H9 (cell line): ENCODE measurements at regions not wholly inside any gene's neighbourhood (a gene's known extent, or its start where the extent isn't known, plus 50 kb on each side); places are given as distances from the start of the nearest gene placed in this dataset.

Source experiments
- DNase-seq: peaks from one replicate; pipeline ENCODE4 v3.0.0-alpha.2; 2017
- H2AFZ ChIP-seq: one replicate; pipeline ENCODE4 v1.6.1; 2013; ENCODE audit warnings: mild to moderate bottlenecking, low read length, control low read depth, moderate library complexity
- H2AK5ac ChIP-seq: 2 replicates; pipeline ENCODE4 v1.6.1; 2013; ENCODE audit warnings: low read length, control low read depth, mixed read lengths; ENCODE audit not compliant: insufficient read length
- H2BK120ac ChIP-seq: one replicate; pipeline ENCODE4 v1.6.1; 2013; ENCODE audit warnings: low read depth, mild to moderate bottlenecking, low read length, control low read depth, inconsistent platforms; ENCODE audit not compliant: poor library complexity, severe bottlenecking
- H2BK12ac ChIP-seq: 2 replicates; pipeline ENCODE4 v1.6.1; 2013; ENCODE audit warnings: low read length, control low read depth, mixed read lengths, low read depth; ENCODE audit not compliant: insufficient read length
- H2BK15ac ChIP-seq: 2 replicates; pipeline ENCODE4 v1.6.1; 2013; ENCODE audit warnings: low read depth, low read length, control low read depth
- H2BK20ac ChIP-seq: one replicate; pipeline ENCODE4 v1.6.1; 2013; ENCODE audit warnings: low read depth, mild to moderate bottlenecking, low read length, control low read depth, inconsistent platforms; ENCODE audit not compliant: poor library complexity, severe bottlenecking
- H2BK5ac ChIP-seq: 2 replicates; pipeline ENCODE4 v1.6.1; 2013; ENCODE audit warnings: low read length, control low read depth, mixed read lengths; ENCODE audit not compliant: insufficient read length
- H3K14ac ChIP-seq: 2 replicates; pipeline ENCODE4 v1.6.1; 2013; ENCODE audit warnings: low read length, control low read depth; ENCODE audit not compliant: insufficient read depth
- H3K18ac ChIP-seq: 2 replicates; pipeline ENCODE4 v1.6.1; 2013; ENCODE audit warnings: low read depth, mild to moderate bottlenecking, mixed read lengths, low read length, control low read depth; ENCODE audit not compliant: insufficient read length
- H3K23ac ChIP-seq: 2 replicates; pipeline ENCODE4 v1.6.1; 2013; ENCODE audit warnings: low read length, control low read depth, mixed read lengths, low read depth; ENCODE audit not compliant: insufficient read length
- H3K23me2 ChIP-seq: 2 replicates; pipeline ENCODE4 v1.6.1; 2013; ENCODE audit warnings: low read depth, mild to moderate bottlenecking, mixed read lengths, low read length, control low read depth; ENCODE audit not compliant: insufficient read length, poor library complexity, severe bottlenecking
- H3K27ac ChIP-seq: 2 replicates; pipeline ENCODE4 v1.5.1; 2013; ENCODE audit warnings: low read length, control low read depth, mixed read lengths, low read depth; ENCODE audit not compliant: insufficient read length
- H3K27me3 ChIP-seq: 2 replicates; pipeline ENCODE4 v1.6.1; 2013; ENCODE audit warnings: low read length, control low read depth, inconsistent platforms; ENCODE audit not compliant: insufficient read depth
- H3K4ac ChIP-seq: 2 replicates; pipeline ENCODE4 v1.6.1; 2013; ENCODE audit warnings: low read depth, mild to moderate bottlenecking, control low read depth, inconsistent platforms, low read length, moderate library complexity
- H3K4me1 ChIP-seq: 2 replicates; pipeline ENCODE4 v1.6.1; 2013; ENCODE audit warnings: low read length, control low read depth, inconsistent platforms; ENCODE audit not compliant: insufficient read depth
- H3K4me2 ChIP-seq: 2 replicates; pipeline ENCODE4 v1.6.1; 2013; ENCODE audit warnings: low read length, control low read depth, mixed read lengths; ENCODE audit not compliant: insufficient read length, insufficient read depth
- H3K56ac ChIP-seq: 2 replicates; pipeline ENCODE4 v1.6.1; 2013; ENCODE audit warnings: low read depth, mild to moderate bottlenecking, mixed read lengths, low read length, control low read depth; ENCODE audit not compliant: insufficient read length
- H3K79me1 ChIP-seq: 2 replicates; pipeline ENCODE4 v1.6.1; 2013; ENCODE audit warnings: low read depth, mild to moderate bottlenecking, moderate library complexity, low read length, control low read depth, inconsistent platforms; ENCODE audit not compliant: insufficient read depth, poor library complexity, severe bottlenecking
- H3K79me2 ChIP-seq: 2 replicates; pipeline ENCODE4 v1.6.1; 2013; ENCODE audit warnings: low read length, control low read depth, inconsistent platforms; ENCODE audit not compliant: insufficient read depth
- H3K9ac ChIP-seq: 2 replicates; pipeline ENCODE4 v1.6.1; 2013; ENCODE audit warnings: low read length, control low read depth, mixed read lengths; ENCODE audit not compliant: insufficient read length; ENCODE audit errors: extremely low read depth
- H3K9me3 ChIP-seq: one replicate; pipeline ENCODE4 v1.6.1; 2013; ENCODE audit warnings: low read depth, low read length, inconsistent platforms; ENCODE audit not compliant: control insufficient read depth
- H3T11ph ChIP-seq: one replicate; pipeline ENCODE4 v1.6.1; 2013; ENCODE audit warnings: mild to moderate bottlenecking, low read length, control low read depth, inconsistent platforms
- H4K20me1 ChIP-seq: one replicate; pipeline ENCODE4 v1.6.1; 2013; ENCODE audit not compliant: control insufficient read depth, insufficient read length, insufficient read depth
- H4K5ac ChIP-seq: 2 replicates; pipeline ENCODE4 v1.6.1; 2013; ENCODE audit warnings: low read depth, mild to moderate bottlenecking, mixed read lengths, low read length, control low read depth; ENCODE audit not compliant: insufficient read length
- H4K8ac ChIP-seq: replicated peaks from 2 replicates; pipeline ENCODE4 v1.6.1; 2013; ENCODE audit warnings: low read length, control low read depth, mixed read lengths, low read depth; ENCODE audit not compliant: insufficient read length
- H4K91ac ChIP-seq: 2 replicates; pipeline ENCODE4 v1.6.1; 2013; ENCODE audit warnings: low read depth, mild to moderate bottlenecking, moderate library complexity, mixed read lengths, low read length, control low read depth; ENCODE audit not compliant: insufficient read length
- H3K27ac Mint-ChIP-seq, 3 experiments: 2 replicates in 2 of 3; 3 replicates in 1 of 3; pipeline ENCODE4 v1.8.0; 2020 to 2021; ENCODE audit warnings: mixed read lengths in 3 of 3, mild to moderate bottlenecking in 1 of 3, moderate library complexity in 1 of 3
- H3K27me3 Mint-ChIP-seq: 2 replicates; pipeline ENCODE4 v1.8.0; 2021; ENCODE audit warnings: low read depth, mild to moderate bottlenecking, moderate library complexity, mixed read lengths
- H3K36me3 Mint-ChIP-seq, 3 experiments: 2 replicates in 2 of 3; 3 replicates in 1 of 3; pipeline ENCODE4 v1.8.0; 2020 to 2021; ENCODE audit warnings: low read depth in 3 of 3, mixed read lengths in 3 of 3; ENCODE audit not compliant: insufficient read depth in 1 of 3
- H3K4me1 Mint-ChIP-seq, 2 experiments: 2 replicates each; pipeline ENCODE4 v1.8.0; 2020; ENCODE audit warnings: mixed read lengths in 2 of 2
- H3K4me3 Mint-ChIP-seq, 2 experiments: 2 replicates in 1 of 2; 3 replicates in 1 of 2; pipeline ENCODE4 v1.8.0; 2020 to 2021; ENCODE audit warnings: mild to moderate bottlenecking in 2 of 2, mixed read lengths in 2 of 2, moderate library complexity in 1 of 2
- H3K9me3 Mint-ChIP-seq, 2 experiments: 2 replicates in 1 of 2; 3 replicates in 1 of 2; pipeline ENCODE4 v1.8.0; 2020; ENCODE audit warnings: mild to moderate bottlenecking in 2 of 2, mixed read lengths in 2 of 2, moderate library complexity in 1 of 2
- WGBS: extraction: QIAGEN DNeasy Blood & Tissue Kit; methylation state at CpG from one replicate; pipeline ENCODE4 v1.1.7; 2013; ENCODE audit warnings: missing lambda C conversion rate, low lambda C conversion rate, mixed read lengths; ENCODE audit not compliant: insufficient read length; ENCODE audit errors: extremely low coverage; 5-methylcytosine and 5-hydroxymethylcytosine counted together
- TF ChIP-seq, protein P1 (sequence below): fragments of 200-600 bp; sonication (generic); conservative IDR thresholded peaks from 3 replicates; pipeline ENCODE4 v1.8.0; 2021; ENCODE audit warnings: antibody characterized with exemption, mild to moderate bottlenecking

DNA sequence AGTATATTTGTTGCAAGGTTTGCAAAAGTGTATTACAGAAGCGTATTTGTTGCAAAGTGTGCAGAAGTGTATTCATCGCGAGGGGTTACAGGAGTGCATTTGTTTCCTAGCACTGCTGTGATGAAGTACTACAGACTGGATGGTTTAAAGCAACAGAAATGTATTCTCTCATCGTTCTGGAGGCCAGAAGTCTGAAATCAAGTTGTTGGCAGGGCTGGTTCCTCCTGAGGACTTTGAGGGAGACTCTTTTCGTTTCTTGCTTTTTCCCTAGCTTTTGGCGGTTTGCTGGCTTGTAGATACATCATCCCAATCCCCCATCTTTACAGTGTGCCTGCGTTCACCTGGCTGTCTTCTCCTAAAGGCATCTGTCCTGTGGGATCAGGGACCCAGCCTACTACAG, 127.9 kb upstream of the USP29 start:
- no peak overlapping the region for H2AK5ac ChIP-seq
- no peak overlapping the region for H3T11ph ChIP-seq
- H3K36me3 Mint-ChIP-seq = peaks cover 20 to 47% (median 41%) of the 10 kb centered on the region in 3 experiments
- no CpG with 5 or more reads among the region's 7 CpGs for WGBS
- peaks cover 4% of the 10 kb centered on the region for H3K27me3 Mint-ChIP-seq
- TF ChIP-seq, protein P1, sequence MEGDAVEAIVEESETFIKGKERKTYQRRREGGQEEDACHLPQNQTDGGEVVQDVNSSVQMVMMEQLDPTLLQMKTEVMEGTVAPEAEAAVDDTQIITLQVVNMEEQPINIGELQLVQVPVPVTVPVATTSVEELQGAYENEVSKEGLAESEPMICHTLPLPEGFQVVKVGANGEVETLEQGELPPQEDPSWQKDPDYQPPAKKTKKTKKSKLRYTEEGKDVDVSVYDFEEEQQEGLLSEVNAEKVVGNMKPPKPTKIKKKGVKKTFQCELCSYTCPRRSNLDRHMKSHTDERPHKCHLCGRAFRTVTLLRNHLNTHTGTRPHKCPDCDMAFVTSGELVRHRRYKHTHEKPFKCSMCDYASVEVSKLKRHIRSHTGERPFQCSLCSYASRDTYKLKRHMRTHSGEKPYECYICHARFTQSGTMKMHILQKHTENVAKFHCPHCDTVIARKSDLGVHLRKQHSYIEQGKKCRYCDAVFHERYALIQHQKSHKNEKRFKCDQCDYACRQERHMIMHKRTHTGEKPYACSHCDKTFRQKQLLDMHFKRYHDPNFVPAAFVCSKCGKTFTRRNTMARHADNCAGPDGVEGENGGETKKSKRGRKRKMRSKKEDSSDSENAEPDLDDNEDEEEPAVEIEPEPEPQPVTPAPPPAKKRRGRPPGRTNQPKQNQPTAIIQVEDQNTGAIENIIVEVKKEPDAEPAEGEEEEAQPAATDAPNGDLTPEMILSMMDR = no peak
- H4K8ac ChIP-seq = no peak overlapping the region
- no peak overlapping the region for H2BK15ac ChIP-seq
- no peak overlapping the region for H3K56ac ChIP-seq
- no peaks in the 10 kb centered on the region for H4K20me1 ChIP-seq
- no peak overlapping the region for H3K14ac ChIP-seq
- H3K79me2 ChIP-seq = no peaks in the 10 kb centered on the region
- H3K23me2 ChIP-seq = no peaks in the 10 kb centered on the region
- no peak overlapping the region for H4K91ac ChIP-seq
- H3K9me3 ChIP-seq = peaks cover 76% of the 10 kb centered on the region
- no peaks in the 10 kb centered on the region for H3K27me3 ChIP-seq
- H3K4ac ChIP-seq = no peak overlapping the region
- no peak overlapping the region for H4K5ac ChIP-seq
- no peak overlapping the region for H3K4me2 ChIP-seq
- peaks cover 84 to 94% of the 10 kb centered on the region in 2 experiments for H3K9me3 Mint-ChIP-seq
- H3K4me3 Mint-ChIP-seq = no peak overlapping the region
- no peak overlapping the region for H3K18ac ChIP-seq
- H2BK120ac ChIP-seq = no peak overlapping the region
- no peak overlapping the region for H2BK12ac ChIP-seq
- DNase-seq = no peak
- H3K4me1 ChIP-seq = no peaks in the 10 kb centered on the region
- H3K9ac ChIP-seq = no peak overlapping the region
- no peaks in the 10 kb centered on the region for H3K79me1 ChIP-seq
- H3K23ac ChIP-seq = no peak overlapping the region
- no peak overlapping the region for H3K27ac ChIP-seq
- no peak overlapping the region for H2BK5ac ChIP-seq
- H3K27ac Mint-ChIP-seq = no peak overlapping the region
- no peak overlapping the region for H2AFZ ChIP-seq
- no peak overlapping the region for H2BK20ac ChIP-seq
- H3K4me1 Mint-ChIP-seq = no peaks in the 10 kb centered on the region
